Hematopoietic multipotent progenitor cell (in vitro differentiated cells): ENCODE measurements at regions not wholly inside any gene's neighbourhood (a gene's known extent, or its start where the extent isn't known, plus 50 kb on each side); places are given as distances from the start of the nearest gene placed in this dataset.
"Not testable (repeated sequence)": the region's sequence is repeated elsewhere in the genome, so short reads cannot be mapped to it uniquely, and the experiment has no call there.

Experiments used
- DNase-seq, 3 donors: peaks; one replicate each; pipeline ENCODE4 v3.0.0-alpha.2; 2011 to 2015; ENCODE audit warnings: low read depth in 2 of 3, low spot score in 2 of 3

GRCh38 chr3:194264631-194265504 lies 86.3 kb downstream of the CPN2 start:
- DNase-seq, result not testable (repeated sequence)

DNA sequence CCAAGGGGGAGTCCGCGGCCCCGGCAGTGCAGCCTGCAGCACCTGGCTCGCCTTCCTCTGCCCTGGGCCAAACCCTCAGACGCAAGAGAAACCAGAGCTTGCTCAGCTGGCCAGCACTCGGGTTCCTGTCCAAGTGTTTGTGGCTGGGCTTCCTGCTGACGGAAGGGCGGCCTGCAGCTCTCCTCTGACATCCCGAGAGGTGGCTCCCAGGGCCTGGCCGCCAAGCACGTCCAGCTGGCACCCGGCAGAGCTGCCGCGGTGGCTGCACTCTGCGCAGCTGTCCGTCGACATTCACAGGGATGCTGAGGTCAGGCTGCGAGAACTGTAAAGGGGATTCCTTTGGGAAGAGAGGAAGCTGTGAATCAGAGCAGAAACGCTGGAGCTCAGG lies 85.6 kb downstream of the CPN2 start:
- DNase-seq, result peak in 1 of 3 donors; percentile 30

- no peak for DNase-seq
Measured at GRCh38 chr3:194265996-194266964, 84.8 kb downstream of the CPN2 start.

DNA sequence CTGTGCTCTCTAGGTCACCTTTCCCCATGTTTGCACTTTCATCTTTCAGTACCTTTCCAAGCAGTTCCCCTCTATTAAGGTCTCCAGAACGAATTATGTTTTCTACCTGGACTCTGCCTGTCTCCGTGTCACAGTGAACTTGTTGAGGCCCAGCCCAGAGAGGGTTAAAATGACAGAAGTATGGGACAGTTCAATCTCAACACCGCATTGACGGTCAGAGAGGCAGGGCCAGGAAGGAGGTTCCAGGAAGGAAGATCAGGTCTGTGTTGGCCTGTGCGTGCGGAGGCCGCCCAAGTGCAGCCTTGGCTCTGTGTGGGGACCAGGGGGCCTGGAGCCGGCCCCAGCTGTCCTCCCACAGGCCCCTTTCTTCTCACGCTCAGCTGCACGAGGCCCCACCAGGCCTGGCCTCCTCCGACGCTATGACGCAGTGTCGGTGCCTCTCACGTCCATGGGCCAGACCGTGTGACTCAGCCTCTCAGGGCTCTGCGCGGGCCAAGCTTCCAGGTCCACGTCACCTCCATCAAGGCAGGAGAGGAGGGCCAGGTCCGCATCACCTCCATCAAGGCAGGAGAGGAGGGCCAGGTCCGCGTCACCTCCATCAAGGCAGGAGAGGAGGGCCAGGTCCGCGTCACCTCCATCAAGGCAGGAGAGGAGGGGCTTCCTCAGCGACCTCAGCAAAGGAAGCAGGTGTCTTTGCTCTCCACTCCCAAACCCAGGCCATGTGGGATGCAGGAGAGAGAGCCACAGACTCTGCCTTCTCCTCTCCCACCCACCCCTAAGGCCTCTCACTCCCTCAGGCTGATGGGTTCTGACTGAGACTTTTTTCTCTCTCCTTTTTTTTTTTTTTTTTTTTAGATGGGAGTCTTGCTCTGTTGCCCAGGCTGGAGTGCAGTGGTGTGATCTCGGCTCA lies 83.1 kb downstream of the CPN2 start:
- DNase-seq, result no peak

DNA sequence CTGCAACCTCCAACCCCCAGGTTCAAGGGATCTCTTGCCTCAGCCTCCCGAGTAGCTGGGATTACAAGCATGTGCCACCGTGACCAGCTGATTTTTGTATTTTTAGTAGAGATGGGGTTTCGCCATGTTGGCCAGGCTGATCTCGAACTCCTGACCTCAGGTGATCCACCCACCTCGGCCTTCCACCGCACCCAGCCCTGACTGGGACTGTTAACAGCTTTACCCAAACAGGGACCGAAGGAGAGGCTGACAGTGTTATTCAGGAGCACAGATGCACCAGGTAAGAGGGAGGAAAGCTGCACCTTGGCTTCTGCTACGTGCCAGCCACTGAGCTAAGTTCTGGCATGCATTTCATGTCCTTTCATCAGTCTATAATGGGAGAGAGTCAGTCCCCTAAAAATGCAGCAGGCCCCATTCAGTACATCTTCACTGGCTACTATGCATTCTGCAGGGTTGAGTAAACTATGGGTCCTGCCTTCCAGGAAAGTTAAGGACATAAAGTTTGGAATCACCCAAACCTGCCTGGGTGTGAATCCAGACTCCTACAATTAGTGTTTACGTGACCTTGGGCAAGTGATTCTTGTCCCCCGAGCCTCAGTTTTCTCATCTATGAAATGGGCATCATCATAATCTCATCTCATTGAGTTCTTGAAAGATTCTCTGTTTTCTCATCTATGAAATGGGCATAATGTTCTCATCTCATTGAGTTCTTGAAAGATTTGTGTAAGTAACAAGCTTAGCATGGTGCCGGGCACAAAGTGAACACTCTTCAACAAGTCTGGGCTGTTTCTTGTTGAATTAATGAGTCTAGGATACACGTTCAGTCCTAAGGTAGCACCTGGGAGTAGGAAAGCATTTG lies 82.2 kb downstream of the CPN2 start:
- DNase-seq, result no peak

- peak in 2 of 3 donors; percentile 47 to 55 for DNase-seq
Measured at GRCh38 chr3:194269610-194270145, 81.5 kb downstream of the CPN2 start.

- no peak for DNase-seq
Measured at GRCh38 chr3:194270627-194271459, 80.3 kb downstream of the CPN2 start.

GRCh38 chr3:194271460-194272035 lies 79.6 kb downstream of the CPN2 start:
- no peak for DNase-seq

DNA sequence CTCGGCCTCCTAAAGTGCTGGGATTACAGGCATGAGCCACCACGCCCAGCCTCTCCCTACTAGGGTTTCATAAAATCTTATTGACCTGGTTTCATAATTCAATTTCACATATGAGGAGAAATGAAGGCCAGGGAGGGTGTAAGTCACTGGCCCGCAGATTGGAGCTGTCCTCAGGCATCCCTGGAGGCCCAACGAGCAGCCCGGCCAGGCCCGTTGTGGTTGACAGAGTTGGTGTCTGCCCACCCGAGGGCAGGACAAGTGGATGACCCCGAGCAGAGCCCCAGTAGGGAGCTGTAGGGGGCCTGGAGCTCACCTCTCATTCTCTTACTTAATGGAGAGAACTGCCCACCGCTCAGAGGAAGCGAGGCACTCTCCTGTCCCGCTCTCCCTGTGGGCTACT lies 78.9 kb downstream of the CPN2 start:
- DNase-seq, result no peak

GRCh38 chr3:194272861-194273742 lies 78.0 kb downstream of the CPN2 start:
- no peak for DNase-seq

DNA sequence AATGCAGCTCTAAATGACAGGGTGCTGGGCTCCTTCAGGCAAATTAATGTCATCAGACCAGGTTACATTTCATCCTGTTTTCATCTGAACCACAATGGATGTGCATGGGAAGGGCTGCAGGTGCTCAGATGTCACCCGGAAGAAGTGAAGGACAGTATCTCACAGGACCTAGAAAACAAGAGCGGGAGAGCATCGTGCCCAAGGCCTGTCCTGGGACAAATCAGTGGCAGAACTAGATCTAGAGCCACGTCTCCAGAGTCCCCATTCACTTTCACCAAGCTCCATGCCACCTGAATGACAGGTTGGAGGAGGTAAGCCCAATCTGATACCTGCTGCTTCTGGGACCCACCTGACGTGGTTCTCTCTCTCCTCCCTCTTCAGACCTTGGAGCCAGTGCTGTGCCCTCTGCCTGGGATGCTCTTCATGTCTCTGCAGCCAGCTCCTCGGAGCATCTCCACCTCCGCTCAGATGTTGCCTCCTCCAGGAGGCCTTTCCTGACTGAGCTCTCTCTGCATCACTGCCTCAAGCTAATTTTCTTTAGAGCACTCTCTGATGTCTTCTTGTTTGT lies 77.3 kb downstream of the CPN2 start:
- no peak for DNase-seq

GRCh38 chr3:194274424-194275085 lies 76.6 kb downstream of the CPN2 start:
- DNase-seq, result no peak

DNA sequence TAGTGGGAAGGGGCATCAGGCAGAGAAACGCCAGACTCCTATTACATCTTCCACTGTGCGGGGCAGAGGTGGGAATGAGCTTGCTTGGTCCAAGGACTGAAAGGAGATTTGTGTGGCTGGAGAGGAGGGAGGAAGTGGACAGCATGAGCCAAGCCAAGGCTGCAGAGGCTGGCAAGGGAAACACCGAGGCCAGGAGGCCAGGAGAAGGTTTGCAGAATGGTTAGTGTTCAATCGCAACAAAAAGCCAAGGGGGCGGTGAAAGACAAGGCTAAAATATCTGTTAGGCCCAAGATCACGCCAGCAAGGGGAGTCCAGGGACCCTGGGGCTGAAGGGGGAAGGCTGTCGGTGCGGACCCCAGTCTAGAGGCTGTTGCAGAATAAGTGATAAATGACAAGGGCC lies 75.8 kb downstream of the CPN2 start:
- DNase-seq, result peak in 1 of 3 donors; percentile 40

GRCh38 chr3:194275721-194276120 lies 75.4 kb downstream of the CPN2 start:
- no peak for DNase-seq

DNA sequence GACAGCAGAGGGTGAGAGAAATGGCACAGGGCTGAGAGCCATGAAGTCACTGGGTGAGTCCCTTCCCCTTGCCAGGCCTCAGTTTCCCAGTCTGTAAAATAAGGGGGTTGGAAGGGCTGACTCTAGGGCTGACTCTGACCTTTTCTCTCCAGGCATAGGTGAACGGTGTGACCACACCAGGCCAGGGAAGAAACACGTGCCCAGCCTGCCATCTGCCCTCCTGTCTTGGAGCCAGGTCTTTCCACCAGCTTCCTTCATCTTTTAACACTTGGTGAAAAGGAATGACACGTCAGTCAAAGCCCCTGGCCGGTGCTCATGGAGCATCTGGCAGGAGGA lies 74.4 kb downstream of the CPN2 start:
- no peak for DNase-seq

- no peak for DNase-seq
Measured at GRCh38 chr3:194277104-194277785, 73.9 kb downstream of the CPN2 start.
